Osteocyte (in vitro differentiated cells): ENCODE measurements at regions not wholly inside any gene's neighbourhood (a gene's known extent, or its start where the extent isn't known, plus 50 kb on each side); places are given as distances from the start of the nearest gene placed in this dataset.

Source experiments
- DNase-seq: peaks from one replicate; pipeline ENCODE4 v3.0.0; 2021; ENCODE audit warnings: mixed read lengths; ENCODE audit not compliant: unreplicated experiment; ENCODE audit errors: extremely low spot score
- H3K27ac Mint-ChIP-seq: one replicate; pipeline ENCODE4 v1.8.0; 2021; ENCODE audit warnings: mild to moderate bottlenecking, mixed read lengths; ENCODE audit not compliant: unreplicated experiment
- H3K27me3 Mint-ChIP-seq: one replicate; pipeline ENCODE4 v1.8.0; 2021; ENCODE audit warnings: mixed read lengths; ENCODE audit not compliant: unreplicated experiment
- H3K36me3 Mint-ChIP-seq: one replicate; pipeline ENCODE4 v1.8.0; 2021; ENCODE audit warnings: mixed read lengths; ENCODE audit not compliant: unreplicated experiment
- H3K4me1 Mint-ChIP-seq: one replicate; pipeline ENCODE4 v1.8.0; 2021; ENCODE audit warnings: mixed read lengths; ENCODE audit not compliant: unreplicated experiment
- H3K4me3 Mint-ChIP-seq: one replicate; pipeline ENCODE4 v1.8.0; 2021; ENCODE audit warnings: mild to moderate bottlenecking, moderate library complexity, mixed read lengths; ENCODE audit not compliant: unreplicated experiment
- H3K9me3 Mint-ChIP-seq: one replicate; pipeline ENCODE4 v1.8.0; 2021; ENCODE audit warnings: mixed read lengths; ENCODE audit not compliant: unreplicated experiment
- TF ChIP-seq, protein P1 (sequence below): fragments of 200-600 bp; sonication (generic); IDR thresholded peaks from 2 replicates; pipeline ENCODE4 v1.5.0; 2021; ENCODE audit warnings: antibody characterized with exemption, mild to moderate bottlenecking, moderate library complexity

DNA sequence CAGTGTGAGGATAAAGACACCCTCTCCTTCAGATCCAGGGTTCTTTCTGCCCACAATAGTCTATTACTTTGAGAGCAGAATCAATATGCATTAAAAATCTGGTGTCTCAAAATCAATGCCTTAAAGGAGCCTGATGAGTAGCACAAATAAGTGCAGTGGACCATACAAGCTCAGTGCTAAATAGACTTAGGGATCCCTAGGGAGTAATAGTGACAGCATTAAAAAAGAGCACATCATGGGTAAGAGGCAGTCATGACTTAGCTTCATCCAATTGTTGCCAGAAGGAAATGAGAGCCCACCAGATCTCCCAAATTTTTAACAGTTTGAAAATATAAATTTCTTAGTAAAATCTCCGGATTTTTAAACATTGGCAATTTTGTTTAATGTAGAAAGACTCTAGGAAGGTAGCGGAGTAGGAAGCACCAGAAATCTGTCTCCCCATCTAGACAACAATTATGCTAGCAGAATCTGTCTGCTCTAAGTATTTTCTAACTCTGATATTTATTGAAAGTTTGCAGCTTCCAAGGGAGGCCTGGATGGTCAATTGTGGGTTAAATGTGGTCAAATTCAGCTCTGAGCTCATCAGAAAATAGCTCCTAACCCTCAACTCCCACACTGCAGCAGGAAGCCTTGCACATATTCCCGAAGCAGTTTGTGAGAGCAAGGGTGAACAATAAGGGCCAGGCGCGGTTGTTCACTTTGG lies 443.9 kb downstream of the TLE1 start:
- H3K36me3 Mint-ChIP-seq: no peaks in the 10 kb centered on the region
- H3K27me3 Mint-ChIP-seq: no peaks in the 10 kb centered on the region
- H3K4me3 Mint-ChIP-seq: no peak overlapping the region
- H3K27ac Mint-ChIP-seq: no peak overlapping the region
- H3K9me3 Mint-ChIP-seq: peaks cover 4% of the 10 kb centered on the region
- H3K4me1 Mint-ChIP-seq: no peaks in the 10 kb centered on the region
- TF ChIP-seq, protein P1, sequence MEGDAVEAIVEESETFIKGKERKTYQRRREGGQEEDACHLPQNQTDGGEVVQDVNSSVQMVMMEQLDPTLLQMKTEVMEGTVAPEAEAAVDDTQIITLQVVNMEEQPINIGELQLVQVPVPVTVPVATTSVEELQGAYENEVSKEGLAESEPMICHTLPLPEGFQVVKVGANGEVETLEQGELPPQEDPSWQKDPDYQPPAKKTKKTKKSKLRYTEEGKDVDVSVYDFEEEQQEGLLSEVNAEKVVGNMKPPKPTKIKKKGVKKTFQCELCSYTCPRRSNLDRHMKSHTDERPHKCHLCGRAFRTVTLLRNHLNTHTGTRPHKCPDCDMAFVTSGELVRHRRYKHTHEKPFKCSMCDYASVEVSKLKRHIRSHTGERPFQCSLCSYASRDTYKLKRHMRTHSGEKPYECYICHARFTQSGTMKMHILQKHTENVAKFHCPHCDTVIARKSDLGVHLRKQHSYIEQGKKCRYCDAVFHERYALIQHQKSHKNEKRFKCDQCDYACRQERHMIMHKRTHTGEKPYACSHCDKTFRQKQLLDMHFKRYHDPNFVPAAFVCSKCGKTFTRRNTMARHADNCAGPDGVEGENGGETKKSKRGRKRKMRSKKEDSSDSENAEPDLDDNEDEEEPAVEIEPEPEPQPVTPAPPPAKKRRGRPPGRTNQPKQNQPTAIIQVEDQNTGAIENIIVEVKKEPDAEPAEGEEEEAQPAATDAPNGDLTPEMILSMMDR: no peak
- no peak for DNase-seq

- Mint-ChIP-seq H3K9me3 (peaks cover 4% of the 10 kb centered on the region), H3K4me1 (no peaks in the 10 kb centered on the region), H3K4me3 (no peak overlapping the region), H3K27ac (no peak overlapping the region), H3K36me3 (no peaks in the 10 kb centered on the region), H3K27me3 (no peaks in the 10 kb centered on the region)
- TF ChIP-seq, protein P1: no peak
- DNase-seq: no peak
Observed at GRCh38 chr9:81244631-81245030, 444.7 kb downstream of the TLE1 start.

GRCh38 chr9:81242866-81243265 lies 446.5 kb downstream of the TLE1 start:
- DNase-seq: no peak
- Mint-ChIP-seq H3K4me1 (no peaks in the 10 kb centered on the region), H3K36me3 (no peaks in the 10 kb centered on the region), H3K27me3 (no peaks in the 10 kb centered on the region), H3K9me3 (peaks cover 6% of the 10 kb centered on the region), H3K27ac (no peak overlapping the region), H3K4me3 (no peak overlapping the region)
- TF ChIP-seq, protein P1: no peak

GRCh38 chr9:81239388-81239787 lies 450.0 kb downstream of the TLE1 start:
- H3K4me1 Mint-ChIP-seq: peaks cover 6% of the 10 kb centered on the region
- H3K27ac Mint-ChIP-seq: no peak overlapping the region
- TF ChIP-seq, protein P1: no peak
- peaks cover 6% of the 10 kb centered on the region for H3K9me3 Mint-ChIP-seq
- no peak overlapping the region for H3K4me3 Mint-ChIP-seq
- H3K36me3 Mint-ChIP-seq: no peaks in the 10 kb centered on the region
- H3K27me3 Mint-ChIP-seq: no peaks in the 10 kb centered on the region
- no peak for DNase-seq

GRCh38 chr9:81237565-81238231 lies 451.6 kb downstream of the TLE1 start:
- H3K27ac Mint-ChIP-seq: no peak overlapping the region
- no peak for DNase-seq

More at GRCh38 chr9:81237565-81238231, 451.6 kb downstream of the TLE1 start:
- TF ChIP-seq, protein P1: no peak
- H3K27me3 Mint-ChIP-seq: no peaks in the 10 kb centered on the region
- H3K4me3 Mint-ChIP-seq: no peak overlapping the region
- peaks cover 6% of the 10 kb centered on the region for H3K4me1 Mint-ChIP-seq
- H3K36me3 Mint-ChIP-seq: no peaks in the 10 kb centered on the region
- H3K9me3 Mint-ChIP-seq: peaks cover 6% of the 10 kb centered on the region
